GM12878 (cell line): ENCODE measurements at regions not wholly inside any gene's neighbourhood (a gene's known extent, or its start where the extent isn't known, plus 50 kb on each side); places are given as distances from the start of the nearest gene placed in this dataset.

ENCODE experiments used
- BCLAF1 ChIP-seq: fragments of 450-650 bp; IDR thresholded peaks from 2 replicates; pipeline ENCODE4 v1.6.1; 2017; ENCODE audit warnings: antibody characterized with exemption, mild to moderate bottlenecking, moderate library complexity
- BHLHE40 ChIP-seq, 2 experiments: fragments of 450-650 bp in 1 of 2; IDR thresholded peaks; 2 replicates each; pipeline ENCODE4 v1.6.1; 2011 to 2017; ENCODE audit warnings: low read depth in 2 of 2, borderline replicate concordance in 1 of 2, improper control_type of control experiment in 1 of 2, low read length in 1 of 2, mild to moderate bottlenecking in 1 of 2
- PBX3 ChIP-seq: IDR thresholded peaks from 2 replicates; pipeline ENCODE4 v1.6.1; 2011; ENCODE audit warnings: mild to moderate bottlenecking, low read depth, low read length, moderate library complexity; ENCODE audit not compliant: insufficient replicate concordance
- REST ChIP-seq: IDR thresholded peaks from 2 replicates; pipeline ENCODE4 v1.6.1; 2012; ENCODE audit warnings: mild to moderate bottlenecking, low read depth, low read length

GRCh38 chr7:16066805-16067459, 354.4 kb downstream of the CRPPA start:
- TF ChIP-seq BHLHE40 (IDR thresholded peaks at IDR 0.05; ENCODE audit: borderline replicate concordance in 1 of 2, low read depth in 2 of 2, low read length in 1 of 2) (no peak), PBX3 (no peak), REST (no peak), BCLAF1 (no peak)
